HG02981 (cell line): ENCODE measurements at regions not wholly inside any gene's neighbourhood (a gene's known extent, or its start where the extent isn't known, plus 50 kb on each side); places are given as distances from the start of the nearest gene placed in this dataset.
"Not testable (repeated sequence)": the region's sequence is repeated elsewhere in the genome, so short reads cannot be mapped to it uniquely, and the experiment has no call there.

Experiments
- ATAC-seq: cut with Tn5 transposase; IDR thresholded peaks from one replicate; pipeline ENCODE4 v1.9.1; 2021; ENCODE audit warnings: mild to moderate bottlenecking, moderate library complexity; ENCODE audit not compliant: unreplicated experiment

GRCh38 chr20:6663104-6663503 lies 104.4 kb upstream of the BMP2 start:
- no peak for ATAC-seq

GRCh38 chr20:6662309-6662708 lies 105.2 kb upstream of the BMP2 start:
- no peak for ATAC-seq

DNA sequence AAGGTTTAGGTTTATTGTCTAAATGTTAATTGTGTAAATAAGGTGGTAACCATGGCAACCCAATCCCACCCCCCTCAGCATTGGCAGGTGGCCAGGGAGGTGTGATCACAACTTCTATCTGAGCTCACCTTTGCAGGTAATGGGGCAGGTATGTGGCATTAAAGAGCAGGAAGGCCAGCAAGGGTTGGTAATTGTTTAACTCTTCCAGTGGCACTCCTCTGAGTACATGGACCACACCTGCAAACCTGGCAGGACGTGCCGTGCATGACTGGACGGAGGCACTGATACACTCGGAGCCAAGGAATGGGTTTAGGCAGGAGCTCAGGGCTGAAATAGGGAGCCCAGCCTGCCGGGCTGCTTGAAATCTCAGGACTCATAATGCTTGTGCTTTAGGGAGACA lies 107.0 kb upstream of the BMP2 start:
- no peak for ATAC-seq

DNA sequence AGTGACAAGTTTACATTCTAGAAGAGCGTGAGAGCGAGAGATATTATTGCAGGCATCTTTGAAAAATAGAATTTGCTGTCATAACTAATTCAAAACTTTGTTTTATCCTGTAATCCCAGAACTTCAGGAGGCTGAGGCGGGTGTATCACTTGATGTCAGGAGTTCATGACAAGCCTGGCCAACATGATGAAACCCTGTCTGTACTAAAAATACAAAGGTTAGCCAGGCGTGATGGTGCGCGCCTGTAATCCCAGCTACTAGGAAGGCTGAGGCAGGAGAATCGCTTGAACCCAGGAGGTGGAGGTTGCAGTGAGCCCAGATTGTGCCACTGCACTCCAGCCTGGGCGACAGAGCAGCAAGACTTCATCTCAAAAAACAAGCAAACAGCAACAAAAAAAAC lies 108.6 kb upstream of the BMP2 start:
- not testable (repeated sequence) for ATAC-seq

- no peak for ATAC-seq
Measured at GRCh38 chr20:6657904-6658303, 109.6 kb upstream of the BMP2 start.

DNA sequence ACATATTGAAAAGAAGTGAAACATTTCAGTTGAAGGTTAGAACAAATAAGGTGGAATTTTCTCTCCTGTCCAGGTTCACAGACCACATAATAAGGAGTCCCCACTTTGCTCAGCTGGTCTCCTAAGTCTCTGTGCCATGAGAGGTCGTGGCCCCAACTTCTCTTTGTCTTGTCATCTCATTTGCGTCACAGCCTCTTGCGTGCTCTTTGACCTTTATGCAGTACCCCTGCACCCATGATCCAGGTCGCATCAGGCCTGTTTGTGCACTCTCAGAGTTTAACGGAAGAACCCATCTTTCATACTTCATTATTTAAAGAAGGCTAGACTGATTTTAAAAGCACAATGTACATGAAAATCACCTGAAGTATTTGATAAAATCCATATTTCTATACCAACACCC lies 110.4 kb upstream of the BMP2 start:
- ATAC-seq, result no peak

DNA sequence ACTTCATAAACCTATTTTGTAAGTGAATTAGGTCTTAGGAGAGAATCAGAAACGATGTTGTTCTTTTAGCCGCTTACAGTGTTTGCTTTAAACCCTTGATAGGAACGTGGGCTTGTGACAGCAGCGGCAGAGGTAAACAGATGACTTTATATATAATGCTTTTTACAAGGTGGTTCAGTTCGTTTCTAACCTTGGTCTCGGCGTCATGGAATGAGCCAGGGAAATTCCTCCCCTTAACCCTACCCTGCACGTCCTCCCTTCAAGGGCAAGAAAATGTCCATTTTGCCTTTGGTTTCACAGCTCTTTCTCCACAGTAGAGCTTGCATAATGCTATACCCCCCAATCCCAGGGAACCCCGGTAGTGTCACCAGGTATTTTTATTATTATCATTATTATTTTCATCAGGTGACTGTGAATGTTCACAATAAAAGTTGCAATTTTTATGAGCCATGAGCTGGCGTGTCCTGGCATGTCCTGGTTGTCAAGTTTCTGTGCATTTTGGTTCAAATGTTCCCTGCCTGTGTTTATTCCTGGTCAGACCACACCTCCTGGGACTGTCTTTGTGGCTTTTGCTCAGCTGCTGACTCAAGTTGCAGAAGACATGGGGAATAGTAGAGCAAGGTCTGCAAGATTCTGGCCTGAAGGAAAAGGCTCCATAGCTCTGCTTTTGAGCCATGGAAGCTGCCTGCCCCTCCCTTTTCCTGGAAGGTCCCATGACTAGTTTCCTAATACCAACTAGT lies 112.8 kb upstream of the BMP2 start:
- no peak for ATAC-seq

- ATAC-seq, result peak; percentile 63
Measured at GRCh38 chr20:6651561-6651960, 115.9 kb upstream of the BMP2 start.

- ATAC-seq, result no peak
Measured at GRCh38 chr20:6651016-6651415, 116.5 kb upstream of the BMP2 start.

- ATAC-seq, result no peak
Measured at GRCh38 chr20:6646021-6646636, 121.4 kb upstream of the BMP2 start.

DNA sequence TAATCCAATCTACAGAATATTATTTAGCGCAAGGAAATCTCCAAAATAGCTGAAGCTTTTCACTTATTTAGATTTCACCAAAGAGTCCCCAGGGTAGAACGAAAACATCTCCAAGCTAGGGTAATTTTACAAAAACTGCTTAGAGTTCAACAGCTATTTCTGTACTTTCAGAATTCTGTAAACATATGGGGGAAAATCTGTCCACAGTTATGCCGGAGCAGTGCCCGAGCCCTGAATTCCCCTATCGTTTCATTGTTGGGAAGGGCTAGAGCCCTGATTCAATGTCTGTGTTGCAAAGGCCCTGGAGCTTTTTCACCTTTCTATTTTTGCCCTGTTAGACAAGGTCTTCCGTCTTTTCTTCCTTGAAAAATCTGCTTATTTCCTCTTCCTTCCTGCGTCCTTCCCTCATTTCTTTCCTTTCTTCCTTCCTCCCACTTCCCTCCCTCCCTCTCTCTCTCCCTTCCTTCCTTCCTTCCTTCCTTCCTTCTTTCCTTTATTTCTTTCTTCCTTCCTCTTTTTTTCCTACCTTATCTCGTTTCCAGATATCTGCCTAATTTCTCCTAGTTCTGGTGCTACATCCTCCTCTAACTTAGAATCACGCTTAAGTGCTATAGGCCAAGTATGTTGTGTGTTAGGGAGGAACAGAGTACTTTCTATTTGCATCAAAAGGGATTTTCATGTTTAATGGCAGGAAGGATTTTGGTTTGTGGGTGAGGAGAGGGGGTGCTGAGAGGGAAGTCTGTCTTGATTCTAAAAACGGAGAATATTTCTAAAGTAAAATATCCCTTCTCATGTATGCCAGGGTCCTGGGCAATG lies 122.5 kb upstream of the BMP2 start:
- no peak for ATAC-seq

- ATAC-seq, result no peak
Measured at GRCh38 chr20:6641012-6641411, 126.5 kb upstream of the BMP2 start.

DNA sequence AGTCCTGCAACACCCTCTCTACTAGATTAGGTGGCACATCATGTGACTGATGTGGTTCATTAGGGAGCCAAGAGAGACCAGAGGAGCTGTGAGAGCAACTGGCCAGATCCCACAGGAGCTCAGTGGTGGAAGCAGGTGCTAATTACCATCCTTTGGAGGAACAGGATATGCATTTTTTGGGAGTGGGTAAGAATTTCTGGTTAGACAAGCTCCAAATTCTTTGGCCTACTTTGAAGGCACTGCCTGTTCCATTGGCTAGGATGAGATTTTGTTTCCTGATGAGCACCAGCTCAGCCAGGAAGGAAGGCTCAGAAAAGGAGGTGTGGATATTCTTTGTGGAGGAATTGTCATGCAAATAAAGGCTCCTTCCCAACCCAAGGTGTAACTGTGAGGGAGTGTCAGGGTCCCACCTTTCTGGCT lies 130.3 kb upstream of the BMP2 start:
- no peak for ATAC-seq

GRCh38 chr20:6636209-6637159 lies 131.0 kb upstream of the BMP2 start:
- ATAC-seq, result peak; percentile 42

- ATAC-seq, result peak; percentile 75
Measured at GRCh38 chr20:6635034-6635736, 132.3 kb upstream of the BMP2 start.

DNA sequence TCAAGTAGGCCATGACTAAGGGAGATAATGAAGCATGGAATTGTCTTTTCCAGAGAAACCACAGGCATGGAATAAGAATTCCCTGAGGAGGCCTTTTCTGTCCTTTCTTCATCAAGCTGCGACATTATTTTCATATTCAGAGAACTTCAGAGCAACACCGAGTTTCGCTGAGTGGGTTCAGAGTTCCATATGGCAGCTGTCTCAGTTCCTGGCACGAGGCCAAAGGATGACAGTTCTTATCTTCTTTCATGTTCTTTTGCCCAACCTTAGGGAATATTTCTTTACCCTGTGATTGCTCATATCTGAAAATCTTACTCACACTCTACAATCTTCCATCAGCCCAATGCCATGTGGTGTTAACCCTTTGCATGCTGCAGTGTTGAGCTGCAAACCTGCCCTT lies 135.3 kb upstream of the BMP2 start:
- no peak for ATAC-seq

GRCh38 chr20:6630514-6630913 lies 137.0 kb upstream of the BMP2 start:
- no peak for ATAC-seq

DNA sequence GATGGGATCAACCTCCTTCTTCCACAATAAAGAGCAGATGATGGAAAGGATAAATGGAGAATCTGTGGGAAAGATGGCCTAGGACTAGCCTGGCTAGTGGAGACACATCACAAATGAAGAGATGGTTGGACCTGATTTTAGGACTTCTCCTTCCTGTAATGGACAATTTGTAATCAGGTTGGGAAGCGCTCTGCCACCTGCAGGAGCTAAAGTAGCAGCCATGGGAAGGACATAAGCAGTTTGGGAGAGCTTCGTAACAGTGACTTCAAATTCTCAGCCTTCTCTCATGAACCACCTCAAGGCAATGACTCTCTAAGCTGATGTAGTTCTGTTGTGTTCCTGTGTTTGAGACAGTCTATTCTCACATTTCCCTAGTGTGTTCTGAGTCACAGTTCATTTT lies 137.9 kb upstream of the BMP2 start:
- ATAC-seq, result no peak

DNA sequence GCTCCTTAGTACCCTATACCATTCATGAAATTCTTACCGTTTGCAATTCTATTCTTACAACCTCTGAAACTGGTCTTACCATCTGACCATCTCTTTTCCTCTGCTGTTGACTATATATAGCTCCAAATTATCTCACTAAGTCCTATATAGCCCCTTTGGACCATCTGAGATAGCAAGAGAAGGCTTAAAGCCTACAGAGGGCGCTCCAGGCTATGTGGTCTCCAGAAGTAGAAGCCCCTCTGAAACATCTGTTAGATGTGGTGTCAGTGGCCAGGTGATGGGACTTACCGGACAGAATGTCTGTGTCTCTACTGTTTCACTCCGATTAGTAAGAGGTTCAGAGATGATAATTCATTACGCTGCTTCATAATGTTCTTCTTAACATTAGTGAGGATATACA lies 140.7 kb upstream of the BMP2 start:
- ATAC-seq, result no peak

DNA sequence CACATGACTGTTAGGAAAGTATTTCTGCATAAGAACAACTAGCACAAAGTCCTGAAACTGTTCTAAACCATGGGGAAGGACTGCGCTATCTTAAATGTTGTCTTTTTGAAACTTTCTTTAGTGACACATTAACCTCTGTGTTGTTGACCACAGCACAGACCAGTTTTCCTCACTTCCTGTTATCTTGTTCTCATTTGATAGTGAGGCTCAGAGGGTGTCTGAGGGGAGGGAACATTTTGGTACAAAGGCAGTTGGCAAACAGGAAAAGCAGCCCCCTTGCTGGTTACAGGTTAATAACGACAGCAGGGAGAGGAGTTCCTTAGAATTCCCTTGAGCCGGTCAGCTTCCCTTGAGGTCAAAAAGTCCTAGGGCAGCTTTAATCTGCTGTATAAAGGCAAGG lies 143.5 kb upstream of the BMP2 start:
- peak; percentile 100 for ATAC-seq
